ENCODE measurements at regions not wholly inside any gene's neighbourhood (a gene's known extent, or its start where the extent isn't known, plus 50 kb on each side); places are given as distances from the start of the nearest gene placed in this dataset.

DNA sequence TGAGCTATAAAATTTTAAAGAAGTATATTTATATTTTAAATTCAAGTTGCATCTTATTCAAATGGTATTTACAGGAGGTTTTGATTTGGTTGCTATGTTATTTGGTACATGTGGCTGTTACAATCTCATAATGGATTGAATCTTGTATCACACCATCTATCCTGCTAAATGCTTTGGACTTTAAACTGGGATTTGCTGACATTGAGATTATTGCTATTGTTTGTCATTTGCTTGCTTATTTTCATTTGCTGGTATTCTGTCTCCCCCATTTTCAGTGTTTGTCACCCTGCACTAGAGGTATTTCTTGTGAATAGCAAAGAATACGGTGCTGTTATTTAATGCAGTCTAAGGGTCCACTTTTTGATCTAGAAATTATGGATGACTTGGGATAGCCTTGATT lies 171.1 kb downstream of the SH2D4B start:
- no peak overlapping the region for H3K4me3 ChIP-seq (replicated peaks; ENCODE audit: insufficient read depth, low read length)
- peaks cover 4% of the 10 kb centered on the region for H3K27me3 ChIP-seq (ENCODE audit: insufficient read depth, poor library complexity, severe bottlenecking)
- H3K27ac ChIP-seq (replicated peaks): no peak overlapping the region
- DNase-seq (ENCODE audit: low read depth in 1 of 2, low spot score in 1 of 2): no peak
- no peak for TF ChIP-seq POLR2AphosphoS5 (IDR thresholded peaks at IDR 0.05; ENCODE audit: low read depth)
- TF ChIP-seq, protein P1, sequence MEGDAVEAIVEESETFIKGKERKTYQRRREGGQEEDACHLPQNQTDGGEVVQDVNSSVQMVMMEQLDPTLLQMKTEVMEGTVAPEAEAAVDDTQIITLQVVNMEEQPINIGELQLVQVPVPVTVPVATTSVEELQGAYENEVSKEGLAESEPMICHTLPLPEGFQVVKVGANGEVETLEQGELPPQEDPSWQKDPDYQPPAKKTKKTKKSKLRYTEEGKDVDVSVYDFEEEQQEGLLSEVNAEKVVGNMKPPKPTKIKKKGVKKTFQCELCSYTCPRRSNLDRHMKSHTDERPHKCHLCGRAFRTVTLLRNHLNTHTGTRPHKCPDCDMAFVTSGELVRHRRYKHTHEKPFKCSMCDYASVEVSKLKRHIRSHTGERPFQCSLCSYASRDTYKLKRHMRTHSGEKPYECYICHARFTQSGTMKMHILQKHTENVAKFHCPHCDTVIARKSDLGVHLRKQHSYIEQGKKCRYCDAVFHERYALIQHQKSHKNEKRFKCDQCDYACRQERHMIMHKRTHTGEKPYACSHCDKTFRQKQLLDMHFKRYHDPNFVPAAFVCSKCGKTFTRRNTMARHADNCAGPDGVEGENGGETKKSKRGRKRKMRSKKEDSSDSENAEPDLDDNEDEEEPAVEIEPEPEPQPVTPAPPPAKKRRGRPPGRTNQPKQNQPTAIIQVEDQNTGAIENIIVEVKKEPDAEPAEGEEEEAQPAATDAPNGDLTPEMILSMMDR (IDR thresholded peaks at IDR 0.05; ENCODE audit: insufficient read depth, low read length): no peak
- TF ChIP-seq GABPA (IDR thresholded peaks at IDR 0.05; ENCODE audit: low read depth): no peak

DNA sequence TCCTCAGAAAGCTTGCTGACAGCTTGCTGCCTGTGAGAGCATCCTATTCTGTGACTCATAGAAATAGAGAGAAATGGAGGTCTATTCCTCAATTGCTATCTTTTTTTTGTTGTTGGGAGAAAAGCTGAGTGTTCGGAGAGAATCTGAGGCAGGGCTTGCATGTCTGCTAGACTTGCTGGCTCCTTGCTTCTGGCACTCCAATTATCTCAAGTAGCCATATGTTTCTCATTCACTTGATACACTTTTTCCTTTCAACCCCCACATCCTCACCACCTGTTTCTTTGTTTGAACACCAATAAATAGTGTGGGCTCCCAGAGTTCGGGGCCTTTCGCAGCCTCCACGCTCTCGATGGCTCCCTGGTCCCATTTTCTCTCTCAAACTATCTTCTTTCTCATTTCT lies 172.2 kb downstream of the SH2D4B start:
- TF ChIP-seq, protein P1 (IDR thresholded peaks at IDR 0.05; ENCODE audit: insufficient read depth, low read length): no peak
- no peak for TF ChIP-seq SPI1 (IDR thresholded peaks at IDR 0.05; ENCODE audit: borderline replicate concordance, low read depth)
- TF ChIP-seq, protein P2, sequence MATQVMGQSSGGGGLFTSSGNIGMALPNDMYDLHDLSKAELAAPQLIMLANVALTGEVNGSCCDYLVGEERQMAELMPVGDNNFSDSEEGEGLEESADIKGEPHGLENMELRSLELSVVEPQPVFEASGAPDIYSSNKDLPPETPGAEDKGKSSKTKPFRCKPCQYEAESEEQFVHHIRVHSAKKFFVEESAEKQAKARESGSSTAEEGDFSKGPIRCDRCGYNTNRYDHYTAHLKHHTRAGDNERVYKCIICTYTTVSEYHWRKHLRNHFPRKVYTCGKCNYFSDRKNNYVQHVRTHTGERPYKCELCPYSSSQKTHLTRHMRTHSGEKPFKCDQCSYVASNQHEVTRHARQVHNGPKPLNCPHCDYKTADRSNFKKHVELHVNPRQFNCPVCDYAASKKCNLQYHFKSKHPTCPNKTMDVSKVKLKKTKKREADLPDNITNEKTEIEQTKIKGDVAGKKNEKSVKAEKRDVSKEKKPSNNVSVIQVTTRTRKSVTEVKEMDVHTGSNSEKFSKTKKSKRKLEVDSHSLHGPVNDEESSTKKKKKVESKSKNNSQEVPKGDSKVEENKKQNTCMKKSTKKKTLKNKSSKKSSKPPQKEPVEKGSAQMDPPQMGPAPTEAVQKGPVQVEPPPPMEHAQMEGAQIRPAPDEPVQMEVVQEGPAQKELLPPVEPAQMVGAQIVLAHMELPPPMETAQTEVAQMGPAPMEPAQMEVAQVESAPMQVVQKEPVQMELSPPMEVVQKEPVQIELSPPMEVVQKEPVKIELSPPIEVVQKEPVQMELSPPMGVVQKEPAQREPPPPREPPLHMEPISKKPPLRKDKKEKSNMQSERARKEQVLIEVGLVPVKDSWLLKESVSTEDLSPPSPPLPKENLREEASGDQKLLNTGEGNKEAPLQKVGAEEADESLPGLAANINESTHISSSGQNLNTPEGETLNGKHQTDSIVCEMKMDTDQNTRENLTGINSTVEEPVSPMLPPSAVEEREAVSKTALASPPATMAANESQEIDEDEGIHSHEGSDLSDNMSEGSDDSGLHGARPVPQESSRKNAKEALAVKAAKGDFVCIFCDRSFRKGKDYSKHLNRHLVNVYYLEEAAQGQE (IDR thresholded peaks at IDR 0.05; ENCODE audit: insufficient replicate concordance, low read depth): no peak
- TF ChIP-seq POLR2AphosphoS5 (IDR thresholded peaks at IDR 0.05; ENCODE audit: low read depth): no peak
- no peak for TF ChIP-seq GABPA (IDR thresholded peaks at IDR 0.05; ENCODE audit: low read depth)
- no peak overlapping the region for H3K4me3 ChIP-seq (replicated peaks; ENCODE audit: insufficient read depth, low read length)
- H3K27ac ChIP-seq (replicated peaks): no peak overlapping the region
- H3K27me3 ChIP-seq (ENCODE audit: insufficient read depth, poor library complexity, severe bottlenecking): peaks cover 4% of the 10 kb centered on the region
- no peak for DNase-seq (ENCODE audit: low read depth in 1 of 2, low spot score in 1 of 2)

DNA sequence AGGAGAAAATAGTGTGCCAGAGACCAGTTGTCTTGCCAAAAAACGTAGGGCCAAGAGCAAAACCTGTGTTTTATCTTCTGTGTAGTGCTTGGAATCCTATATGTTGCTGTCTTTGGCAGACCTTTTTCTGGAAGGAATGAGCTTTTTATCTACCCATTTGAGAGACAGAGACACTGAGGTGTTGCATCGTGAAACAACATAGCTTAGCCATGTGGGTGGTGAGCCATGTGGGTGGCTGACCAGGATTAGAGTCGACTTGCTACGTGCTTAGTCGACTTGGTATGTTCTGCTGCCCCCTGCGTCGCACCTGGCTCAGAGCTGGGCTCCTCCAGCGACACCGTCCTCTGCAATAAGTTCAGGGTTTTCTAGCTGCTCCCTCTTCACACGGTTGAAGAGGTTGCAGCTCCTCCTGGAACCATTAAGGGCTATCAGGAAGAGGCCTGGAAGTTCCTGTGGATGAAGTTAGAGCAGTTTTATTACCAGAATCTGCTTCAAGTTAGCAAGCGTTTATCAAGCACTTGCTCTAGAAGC lies 175.8 kb downstream of the SH2D4B start:
- TF ChIP-seq SPI1 (IDR thresholded peaks at IDR 0.05; ENCODE audit: borderline replicate concordance, low read depth) (no peak), GABPA (IDR thresholded peaks at IDR 0.05; ENCODE audit: low read depth) (no peak), POLR2AphosphoS5 (IDR thresholded peaks at IDR 0.05; ENCODE audit: low read depth) (no peak)
- TF ChIP-seq, protein P1 (IDR thresholded peaks at IDR 0.05; ENCODE audit: insufficient read depth, low read length): no peak
- TF ChIP-seq, protein P2 (IDR thresholded peaks at IDR 0.05; ENCODE audit: insufficient replicate concordance, low read depth): no peak
- no peak for DNase-seq (ENCODE audit: low read depth in 1 of 2, low spot score in 1 of 2)
- no peak overlapping the region for H3K4me3 ChIP-seq (replicated peaks; ENCODE audit: insufficient read depth, low read length)
- H3K27me3 ChIP-seq (ENCODE audit: insufficient read depth, poor library complexity, severe bottlenecking): peaks cover 4% of the 10 kb centered on the region
- H3K27ac ChIP-seq (replicated peaks): no peak overlapping the region

DNA sequence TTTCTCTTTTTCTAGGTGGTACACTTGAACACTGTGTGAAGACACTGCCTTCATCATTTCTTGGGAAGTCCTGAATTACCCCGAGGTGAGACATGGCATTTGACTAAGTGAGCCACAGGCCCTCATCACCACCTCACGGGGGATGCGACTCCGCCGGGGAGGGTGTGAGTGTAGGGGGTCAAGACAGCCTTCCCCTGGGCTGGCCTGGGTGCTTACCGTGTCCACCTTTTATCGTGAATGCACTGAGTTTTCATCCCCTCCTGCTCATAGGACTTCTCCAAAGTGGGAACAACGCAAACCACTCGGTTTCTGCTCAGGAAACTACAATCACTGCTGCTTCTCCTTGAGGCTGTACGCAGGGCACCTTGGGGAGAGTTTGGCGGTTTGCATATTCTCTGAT lies 176.9 kb downstream of the SH2D4B start:
- Histone ChIP-seq H3K27ac (replicated peaks) (no peak overlapping the region), H3K4me3 (replicated peaks; ENCODE audit: insufficient read depth, low read length) (no peak overlapping the region), H3K27me3 (ENCODE audit: insufficient read depth, poor library complexity, severe bottlenecking) (peaks cover 4% of the 10 kb centered on the region)
- no peak for TF ChIP-seq SPI1 (IDR thresholded peaks at IDR 0.05; ENCODE audit: borderline replicate concordance, low read depth)
- no peak for TF ChIP-seq GABPA (IDR thresholded peaks at IDR 0.05; ENCODE audit: low read depth)
- TF ChIP-seq POLR2AphosphoS5 (IDR thresholded peaks at IDR 0.05; ENCODE audit: low read depth): no peak
- TF ChIP-seq, protein P2 (IDR thresholded peaks at IDR 0.05; ENCODE audit: insufficient replicate concordance, low read depth): no peak
- TF ChIP-seq, protein P1 (IDR thresholded peaks at IDR 0.05; ENCODE audit: insufficient read depth, low read length): no peak
- no peak for DNase-seq (ENCODE audit: low read depth in 1 of 2, low spot score in 1 of 2)

Data from HL-60 (cell line).